ENCODE measurements at regions not wholly inside any gene's neighbourhood (a gene's known extent, or its start where the extent isn't known, plus 50 kb on each side); places are given as distances from the start of the nearest gene placed in this dataset.
"Not testable (repeated sequence)": the region's sequence is repeated elsewhere in the genome, so short reads cannot be mapped to it uniquely, and the experiment has no call there.

DNA sequence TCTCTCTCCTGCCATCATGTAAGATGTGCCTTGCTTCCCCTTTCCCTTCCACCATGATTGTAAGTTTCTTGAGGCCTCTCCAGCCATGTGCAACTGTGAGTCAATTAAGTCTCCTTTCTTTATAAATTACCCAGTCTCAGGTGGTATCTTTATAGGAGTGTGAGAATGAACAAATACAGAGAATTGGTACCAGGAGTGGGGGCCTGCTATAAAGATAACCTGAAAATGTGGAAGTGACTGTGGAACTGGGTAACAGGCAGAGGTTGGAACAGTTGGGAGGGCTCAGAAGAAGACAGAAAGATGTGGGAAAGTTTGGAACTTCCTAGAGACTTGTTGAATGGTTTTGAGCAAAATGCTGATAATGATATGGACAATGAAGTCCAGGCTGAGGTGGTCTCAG is 50.8 kb upstream of the LTA4H start:
- TF ChIP-seq, protein P1, sequence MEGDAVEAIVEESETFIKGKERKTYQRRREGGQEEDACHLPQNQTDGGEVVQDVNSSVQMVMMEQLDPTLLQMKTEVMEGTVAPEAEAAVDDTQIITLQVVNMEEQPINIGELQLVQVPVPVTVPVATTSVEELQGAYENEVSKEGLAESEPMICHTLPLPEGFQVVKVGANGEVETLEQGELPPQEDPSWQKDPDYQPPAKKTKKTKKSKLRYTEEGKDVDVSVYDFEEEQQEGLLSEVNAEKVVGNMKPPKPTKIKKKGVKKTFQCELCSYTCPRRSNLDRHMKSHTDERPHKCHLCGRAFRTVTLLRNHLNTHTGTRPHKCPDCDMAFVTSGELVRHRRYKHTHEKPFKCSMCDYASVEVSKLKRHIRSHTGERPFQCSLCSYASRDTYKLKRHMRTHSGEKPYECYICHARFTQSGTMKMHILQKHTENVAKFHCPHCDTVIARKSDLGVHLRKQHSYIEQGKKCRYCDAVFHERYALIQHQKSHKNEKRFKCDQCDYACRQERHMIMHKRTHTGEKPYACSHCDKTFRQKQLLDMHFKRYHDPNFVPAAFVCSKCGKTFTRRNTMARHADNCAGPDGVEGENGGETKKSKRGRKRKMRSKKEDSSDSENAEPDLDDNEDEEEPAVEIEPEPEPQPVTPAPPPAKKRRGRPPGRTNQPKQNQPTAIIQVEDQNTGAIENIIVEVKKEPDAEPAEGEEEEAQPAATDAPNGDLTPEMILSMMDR (conservative IDR thresholded peaks at IDR 0.05; ENCODE audit: low read depth, low read length), result not testable (repeated sequence)
- TF ChIP-seq BHLHE40 (IDR thresholded peaks at IDR 0.05; ENCODE audit: low read depth, low read length); MXI1 (IDR thresholded peaks at IDR 0.05; ENCODE audit: borderline replicate concordance, low read depth, low read length); RAD21 (IDR thresholded peaks at IDR 0.05; ENCODE audit: low read length); POLR2A (IDR thresholded peaks at IDR 0.05; ENCODE audit: low read depth, low read length); FOS (IDR thresholded peaks at IDR 0.05; ENCODE audit: low read depth, low read length); MAZ (IDR thresholded peaks at IDR 0.05; ENCODE audit: borderline replicate concordance, low read depth, low read length); CEBPB (IDR thresholded peaks at IDR 0.05; ENCODE audit: low read depth, low read length); SMC3 (IDR thresholded peaks at IDR 0.05; ENCODE audit: low read depth, low read length); MAFK (IDR thresholded peaks at IDR 0.05; ENCODE audit: low read depth, low read length): not testable (repeated sequence)
- TF ChIP-seq, protein P2, sequence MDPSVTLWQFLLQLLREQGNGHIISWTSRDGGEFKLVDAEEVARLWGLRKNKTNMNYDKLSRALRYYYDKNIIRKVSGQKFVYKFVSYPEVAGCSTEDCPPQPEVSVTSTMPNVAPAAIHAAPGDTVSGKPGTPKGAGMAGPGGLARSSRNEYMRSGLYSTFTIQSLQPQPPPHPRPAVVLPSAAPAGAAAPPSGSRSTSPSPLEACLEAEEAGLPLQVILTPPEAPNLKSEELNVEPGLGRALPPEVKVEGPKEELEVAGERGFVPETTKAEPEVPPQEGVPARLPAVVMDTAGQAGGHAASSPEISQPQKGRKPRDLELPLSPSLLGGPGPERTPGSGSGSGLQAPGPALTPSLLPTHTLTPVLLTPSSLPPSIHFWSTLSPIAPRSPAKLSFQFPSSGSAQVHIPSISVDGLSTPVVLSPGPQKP (IDR thresholded peaks at IDR 0.05; ENCODE audit: borderline replicate concordance, low read depth, low read length), result not testable (repeated sequence)
- TF ChIP-seq, protein P3, sequence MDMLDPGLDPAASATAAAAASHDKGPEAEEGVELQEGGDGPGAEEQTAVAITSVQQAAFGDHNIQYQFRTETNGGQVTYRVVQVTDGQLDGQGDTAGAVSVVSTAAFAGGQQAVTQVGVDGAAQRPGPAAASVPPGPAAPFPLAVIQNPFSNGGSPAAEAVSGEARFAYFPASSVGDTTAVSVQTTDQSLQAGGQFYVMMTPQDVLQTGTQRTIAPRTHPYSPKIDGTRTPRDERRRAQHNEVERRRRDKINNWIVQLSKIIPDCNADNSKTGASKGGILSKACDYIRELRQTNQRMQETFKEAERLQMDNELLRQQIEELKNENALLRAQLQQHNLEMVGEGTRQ (IDR thresholded peaks at IDR 0.05; ENCODE audit: low read depth, low read length), result not testable (repeated sequence)

All from IMR-90 (cell line).